SKM-1 (cell line): ENCODE measurements at regions not wholly inside any gene's neighbourhood (a gene's known extent, or its start where the extent isn't known, plus 50 kb on each side); places are given as distances from the start of the nearest gene placed in this dataset.

ENCODE experiments used
- DNase-seq: peaks from one replicate; lab custom pipeline; 2025; ENCODE audit not compliant: unreplicated experiment; lab: John Stamatoyannopoulos, UW

DNA sequence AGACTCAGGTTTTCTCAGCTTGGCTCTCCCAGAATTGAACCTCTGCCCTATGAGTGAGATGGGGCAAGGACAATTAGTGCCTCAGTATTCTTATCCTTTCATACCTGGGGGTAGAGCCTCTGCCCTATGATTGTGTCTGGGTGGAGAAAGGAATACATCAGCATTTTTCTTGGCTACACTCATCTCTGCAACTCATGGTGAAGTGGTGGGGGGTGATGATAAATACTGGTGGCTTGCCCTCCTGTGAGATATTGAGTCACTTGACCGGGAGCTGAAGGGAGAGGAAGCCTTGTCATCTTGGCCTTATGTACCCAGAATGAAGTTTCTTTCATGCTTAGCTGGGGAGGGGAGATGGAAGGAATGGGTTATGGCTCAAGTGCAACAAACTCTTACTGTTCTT is 71.3 kb upstream of the ENOX2 start:
- no peak for DNase-seq

GRCh38 chrX:130975947-130976346 is 72.9 kb upstream of the ENOX2 start:
- peak; percentile 10 for DNase-seq

- no peak for DNase-seq
These were observed 76.3 kb upstream of the ARHGAP36 start for GRCh38 chrX:130981836-130982235.

- no peak for DNase-seq
These were observed 73.4 kb upstream of the ARHGAP36 start for GRCh38 chrX:130984782-130985181.

DNA sequence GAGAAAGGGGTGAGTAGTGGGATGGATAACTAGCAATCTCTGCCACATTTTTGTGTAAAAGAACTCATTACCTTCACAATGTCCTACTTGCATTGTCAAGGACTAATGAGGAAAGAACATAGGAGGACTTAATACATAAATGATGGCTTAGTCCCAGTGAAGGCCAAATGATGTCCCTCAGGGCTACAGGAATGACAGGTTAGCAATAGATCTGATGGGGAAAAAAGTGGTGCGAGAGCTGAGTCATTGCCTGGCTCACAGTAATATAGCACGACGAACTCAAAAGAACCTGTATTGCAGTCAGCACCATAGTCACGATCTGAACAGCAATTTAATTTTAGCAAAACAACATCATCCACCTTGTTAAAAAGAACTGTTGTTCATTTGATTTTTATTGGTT is 70.9 kb upstream of the ARHGAP36 start:
- DNase-seq, result no peak

GRCh38 chrX:130990723-130991122 is 67.4 kb upstream of the ARHGAP36 start:
- DNase-seq, result no peak

GRCh38 chrX:130994671-130995070 is 63.5 kb upstream of the ARHGAP36 start:
- DNase-seq, result no peak

GRCh38 chrX:130995439-130995838 is 62.7 kb upstream of the ARHGAP36 start:
- DNase-seq, result no peak

- DNase-seq, result no peak
These were observed 60.8 kb upstream of the ARHGAP36 start for GRCh38 chrX:130997314-130997713.

DNA sequence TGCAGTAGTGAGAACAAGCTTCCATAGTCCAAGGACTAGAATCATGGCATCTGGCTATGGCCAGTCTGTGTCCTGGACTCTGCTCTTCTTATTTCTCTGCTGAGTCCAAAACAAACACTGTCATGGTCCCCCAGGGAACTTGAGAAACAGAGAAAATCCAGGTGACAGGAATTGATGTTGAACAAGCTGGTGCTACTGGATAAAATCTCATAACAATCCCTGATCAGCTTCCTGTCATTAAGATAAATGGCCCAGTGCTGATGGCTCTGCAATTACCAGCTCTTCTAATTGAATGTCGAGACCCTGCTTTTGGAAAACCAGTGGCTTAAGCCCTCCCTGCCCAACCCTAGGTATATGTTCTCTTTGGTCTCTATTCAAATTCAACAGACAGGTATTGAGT is 58.8 kb upstream of the ARHGAP36 start:
- DNase-seq, result no peak
